ENCODE measurements at regions not wholly inside any gene's neighbourhood (a gene's known extent, or its start where the extent isn't known, plus 50 kb on each side); places are given as distances from the start of the nearest gene placed in this dataset.
"Not testable (repeated sequence)": the region's sequence is repeated elsewhere in the genome, so short reads cannot be mapped to it uniquely, and the experiment has no call there.

- H3K4me1 ChIP-seq; CTCF ChIA-PET; FAIRE-seq; H3K27ac ChIP-seq; ATAC-seq; POLR2A ChIA-PET; H3K4me3 ChIP-seq; DNase-seq (ENCODE audit: low read depth in 1 of 2, low spot score in 1 of 2); H3K9me3 ChIP-seq; H3K4me2 ChIP-seq: not testable (repeated sequence)
- WGBS (ENCODE audit: missing lambda C conversion rate): 33% methylated on average over 4 of the region's 5 CpGs
These were observed 95.8 kb downstream of the DEFB131A start for GRCh38 chr4:9539939-9540520.

GRCh38 chr4:9541388-9541915 lies 97.2 kb downstream of the DEFB131A start:
- CTCF ChIA-PET; FAIRE-seq; H3K9me3 ChIP-seq; H3K27ac ChIP-seq; ATAC-seq; DNase-seq (ENCODE audit: low read depth in 1 of 2, low spot score in 1 of 2); POLR2A ChIA-PET; H3K4me3 ChIP-seq; H3K4me2 ChIP-seq; H3K4me1 ChIP-seq: not testable (repeated sequence)
- WGBS (ENCODE audit: missing lambda C conversion rate): 5% methylated on average over 3 of the region's 3 CpGs

GRCh38 chr4:9544851-9545250 lies 100.6 kb downstream of the DEFB131A start:
- H3K4me3 ChIP-seq; POLR2A ChIA-PET; ATAC-seq; H3K4me1 ChIP-seq; FAIRE-seq; H3K9me3 ChIP-seq; H3K27ac ChIP-seq; DNase-seq (ENCODE audit: low read depth in 1 of 2, low spot score in 1 of 2); H3K4me2 ChIP-seq: not testable (repeated sequence)
- 36% methylated on average over 1 of the region's 2 CpGs for whole genome bisulfite sequencing (ENCODE audit: missing lambda C conversion rate)
- CTCF ChIA-PET: interaction anchor here (0.7 to 1.1 kb wide), 2 partner anchors 12 to 14 kb away, joined by 3 to 4 read pairs; no protein-coding TSS in a partner anchor

DNA sequence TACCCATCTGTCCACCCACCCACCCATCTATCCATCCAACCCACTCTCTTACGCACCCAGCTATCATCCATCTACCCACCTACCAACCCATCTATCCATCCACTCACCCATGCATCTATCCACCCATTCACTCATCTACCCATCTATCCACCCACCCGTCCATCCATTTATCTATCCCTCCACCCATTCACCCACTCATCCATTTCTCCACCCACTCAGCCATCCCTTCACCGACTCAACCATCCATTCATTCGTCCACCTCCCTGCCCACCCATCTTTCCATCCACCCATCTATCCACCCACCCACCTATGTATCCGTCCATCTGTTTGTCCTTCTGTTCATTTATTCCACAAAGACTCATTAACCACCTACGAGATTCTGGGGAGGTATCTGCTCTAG lies 103.3 kb downstream of the DEFB131A start:
- CTCF ChIA-PET; H3K4me1 ChIP-seq; ATAC-seq; FAIRE-seq; H3K27ac ChIP-seq; H3K9me3 ChIP-seq; H3K4me2 ChIP-seq; H3K4me3 ChIP-seq; DNase-seq (ENCODE audit: low read depth in 1 of 2, low spot score in 1 of 2); POLR2A ChIA-PET: not testable (repeated sequence)
- 15% methylated on average over 6 of the region's 6 CpGs for WGBS (ENCODE audit: missing lambda C conversion rate)

DNA sequence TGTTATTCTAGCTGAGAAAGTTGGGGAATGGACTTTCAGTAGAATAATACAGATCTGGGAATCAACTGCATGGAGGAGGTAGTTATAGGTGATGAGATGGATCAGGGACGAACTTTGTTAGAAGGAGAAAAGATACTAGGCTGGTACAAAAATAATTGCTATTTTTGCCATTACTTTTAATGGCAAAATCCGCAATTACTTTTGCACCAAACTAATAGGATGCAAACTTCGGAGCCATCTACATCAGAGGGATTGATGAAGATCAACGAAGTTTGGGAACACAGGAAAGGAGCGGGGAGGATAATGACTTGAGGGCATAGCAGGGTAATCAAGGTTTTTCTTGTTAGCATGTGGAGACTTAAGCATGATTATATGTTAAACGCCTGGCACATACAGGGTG lies 111.9 kb downstream of the DEFB131A start:
- H3K4me3 ChIP-seq; DNase-seq (ENCODE audit: low read depth in 1 of 2, low spot score in 1 of 2); H3K4me1 ChIP-seq; FAIRE-seq; H3K27ac ChIP-seq; H3K9me3 ChIP-seq; POLR2A ChIA-PET; CTCF ChIA-PET; H3K4me2 ChIP-seq; ATAC-seq: not testable (repeated sequence)
- 2% methylated on average over 6 of the region's 6 CpGs for WGBS (ENCODE audit: missing lambda C conversion rate)

DNA sequence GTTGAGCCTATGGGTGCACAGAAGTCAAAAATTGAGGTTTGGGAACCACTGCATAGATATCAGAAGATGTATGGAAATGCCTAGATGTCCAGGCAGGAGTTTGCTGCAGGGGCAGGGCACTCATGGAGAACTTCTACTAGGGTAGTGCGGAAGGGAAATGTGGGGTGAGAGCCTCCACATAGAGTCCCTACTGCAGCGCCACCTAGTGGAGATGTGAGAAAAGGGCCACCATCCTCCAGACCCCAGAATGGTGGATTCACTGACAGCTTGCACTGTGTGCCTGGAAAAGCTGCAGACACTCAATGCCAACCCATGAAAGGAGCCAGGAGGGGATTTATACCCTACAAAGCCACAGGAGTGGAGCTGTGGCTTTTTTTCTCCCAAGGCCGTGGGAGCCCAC lies 133.7 kb downstream of the DEFB131A start:
- ATAC-seq; H3K4me1 ChIP-seq; H3K4me3 ChIP-seq; H3K9me3 ChIP-seq; H3K27ac ChIP-seq; FAIRE-seq; H3K4me2 ChIP-seq; CTCF ChIA-PET; POLR2A ChIA-PET; DNase-seq (ENCODE audit: low read depth in 1 of 2, low spot score in 1 of 2): not testable (repeated sequence)
- WGBS (ENCODE audit: missing lambda C conversion rate): 28% methylated on average over 3 of the region's 3 CpGs

- POLR2A ChIA-PET; ATAC-seq; H3K4me2 ChIP-seq; DNase-seq (ENCODE audit: low read depth in 1 of 2, low spot score in 1 of 2); H3K27ac ChIP-seq; H3K9me3 ChIP-seq; H3K4me3 ChIP-seq; CTCF ChIA-PET; FAIRE-seq; H3K4me1 ChIP-seq: not testable (repeated sequence)
- 6% methylated on average over 5 of the region's 5 CpGs for WGBS (ENCODE audit: missing lambda C conversion rate)
These were observed 138.7 kb downstream of the DEFB131A start for GRCh38 chr4:9582880-9583279.

DNA sequence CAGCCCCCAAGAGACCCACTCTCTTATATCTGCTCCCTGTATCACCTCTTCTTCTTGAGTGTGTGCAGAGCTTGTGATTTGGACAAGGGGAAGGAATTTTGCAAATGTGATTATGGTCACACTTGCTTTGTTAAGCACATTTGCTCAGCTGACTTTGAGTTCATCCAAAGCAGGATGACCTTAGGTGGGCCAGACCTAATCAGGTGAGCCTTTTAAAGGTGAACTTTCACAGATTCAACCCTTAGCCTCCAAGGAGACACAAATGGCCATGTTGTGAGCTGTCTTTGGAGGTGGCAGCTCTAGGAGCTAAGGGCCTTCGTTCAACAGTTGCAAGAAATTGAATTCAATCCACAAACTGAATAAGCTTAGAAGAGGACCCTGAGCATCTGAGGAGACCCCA lies 147.8 kb downstream of the DEFB131A start:
- no peak overlapping the region for H3K4me2 ChIP-seq
- FAIRE-seq (no peak), ATAC-seq (no peak), DNase-seq (ENCODE audit: low read depth in 1 of 2, low spot score in 1 of 2) (no peak)
- H3K9me3 ChIP-seq: no peaks in the 10 kb centered on the region
- H3K4me3 ChIP-seq: no peak overlapping the region
- H3K4me1 ChIP-seq: no peaks in the 10 kb centered on the region
- POLR2A ChIA-PET: no interaction called here
- H3K27ac ChIP-seq: no peak overlapping the region
- CTCF ChIA-PET: no interaction called here
- WGBS (ENCODE audit: missing lambda C conversion rate): 0% methylated on average over 1 of the region's 1 CpG
- TF ChIP-seq CHD4 (IDR thresholded peaks at IDR 0.05; ENCODE audit: borderline replicate concordance) (no peak), ELK1 (IDR thresholded peaks at IDR 0.05; ENCODE audit: low read depth, low read length) (no peak), NFE2L2 (conservative IDR thresholded peaks at IDR 0.05; ENCODE audit: low read length) (no peak), PBX3 (IDR thresholded peaks at IDR 0.05) (no peak), MYC (IDR thresholded peaks at IDR 0.05; ENCODE audit: borderline replicate concordance, low read length) (no peak), TP53 (CRISPR knock-in tag; IDR thresholded peaks at IDR 0.05) (no peak), RCOR1 (IDR thresholded peaks at IDR 0.05; ENCODE audit: low read depth, low read length) (no peak), RAD21 (conservative IDR thresholded peaks at IDR 0.05 in 1 of 2, IDR thresholded peaks at IDR 0.05 in 1 of 2) (no peak), RARB (CRISPR knock-in tag; IDR thresholded peaks at IDR 0.05) (no peak), EHF (CRISPR knock-in tag; IDR thresholded peaks at IDR 0.05) (no peak), JUNB (IDR thresholded peaks at IDR 0.05) (no peak), CEBPB (IDR thresholded peaks at IDR 0.05) (no peak), NR3C1 (IDR thresholded peaks at IDR 0.05) (no peak), ESRRA (IDR thresholded peaks at IDR 0.05; ENCODE audit: borderline replicate concordance, low read length) (no peak), MAX (IDR thresholded peaks at IDR 0.05) (no peak)

Data from A549 (cell line).